ENCODE measurements at regions not wholly inside any gene's neighbourhood (a gene's known extent, or its start where the extent isn't known, plus 50 kb on each side); places are given as distances from the start of the nearest gene placed in this dataset.

GRCh38 chr4:160631044-160631443 lies 1528.2 kb downstream of the RAPGEF2 start (continued):
- no peak for TF ChIP-seq CHD7 (IDR thresholded peaks at IDR 0.05; ENCODE audit: insufficient replicate concordance, low read length)
- no peak for TF ChIP-seq CTBP2 (IDR thresholded peaks at IDR 0.05; ENCODE audit: borderline replicate concordance, insufficient read depth, insufficient read length, low read length)
- TF ChIP-seq BACH1 (IDR thresholded peaks at IDR 0.05; ENCODE audit: low read length) = no peak
- no peak for TF ChIP-seq CEBPB (IDR thresholded peaks at IDR 0.05; ENCODE audit: low read depth, low read length)
- no peak for TF ChIP-seq CHD1 (IDR thresholded peaks at IDR 0.05; ENCODE audit: low read depth, low read length)
- TF ChIP-seq SUZ12 (IDR thresholded peaks at IDR 0.05; ENCODE audit: low read length) = no peak
- TF ChIP-seq HDAC6 (IDR thresholded peaks at IDR 0.05; ENCODE audit: low read depth, low read length) = no peak
- no peak for TF ChIP-seq SIRT6 (IDR thresholded peaks at IDR 0.05; ENCODE audit: low read length)
- TF ChIP-seq RAD21 (IDR thresholded peaks at IDR 0.05 in 1 of 2, conservative IDR thresholded peaks at IDR 0.05 in 1 of 2; ENCODE audit: low read depth in 2 of 2, low read length in 2 of 2) = no peak
- TF ChIP-seq RXRA (IDR thresholded peaks at IDR 0.05; ENCODE audit: insufficient read depth, low read depth, low read length) = no peak
- TF ChIP-seq BCL11A (IDR thresholded peaks at IDR 0.05; ENCODE audit: low read depth in 2 of 2, low read length in 2 of 2) = no peak
- no peak for TF ChIP-seq TEAD4 (IDR thresholded peaks at IDR 0.05; ENCODE audit: low read depth, low read length)
- TF ChIP-seq BRCA1 (IDR thresholded peaks at IDR 0.05; ENCODE audit: low read depth, low read length) = no peak

Measured in H1 (cell line).